ENCODE measurements at regions not wholly inside any gene's neighbourhood (a gene's known extent, or its start where the extent isn't known, plus 50 kb on each side); places are given as distances from the start of the nearest gene placed in this dataset.

DNA sequence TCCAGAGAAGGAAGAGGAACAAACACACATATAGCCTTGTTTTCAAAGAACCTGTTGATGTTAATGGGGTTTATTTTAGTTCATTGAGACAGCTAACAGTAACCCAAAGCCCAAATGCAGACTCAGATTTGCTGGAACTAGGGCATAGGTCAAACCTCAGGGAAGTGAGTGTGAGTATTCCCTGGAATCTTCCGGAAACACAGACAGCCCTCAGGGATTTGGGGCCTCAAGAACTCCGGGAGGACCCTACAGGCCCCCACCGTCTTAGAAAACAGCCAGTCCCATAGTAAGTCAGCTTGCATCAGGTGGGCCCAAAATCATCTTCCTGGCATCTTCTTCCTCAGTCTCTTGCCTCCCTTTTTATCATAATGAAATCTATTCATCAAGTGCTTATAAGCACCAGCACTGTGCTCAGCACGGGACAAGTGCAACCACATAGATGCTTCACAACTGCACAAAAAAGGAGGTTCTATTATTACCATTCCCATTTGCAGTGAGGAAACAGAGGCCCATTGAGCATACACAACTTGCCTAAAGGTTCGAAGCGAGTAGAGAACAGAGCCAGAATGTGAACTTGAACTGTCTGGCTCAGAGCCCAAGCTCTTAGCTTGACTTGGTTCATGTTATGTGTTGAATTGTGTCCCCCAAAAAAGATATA is 50.2 kb upstream of the BCL11A start:
- DNase-seq (ENCODE audit: low spot score in 2 of 2) (no peak), FAIRE-seq (no peak)

DNA sequence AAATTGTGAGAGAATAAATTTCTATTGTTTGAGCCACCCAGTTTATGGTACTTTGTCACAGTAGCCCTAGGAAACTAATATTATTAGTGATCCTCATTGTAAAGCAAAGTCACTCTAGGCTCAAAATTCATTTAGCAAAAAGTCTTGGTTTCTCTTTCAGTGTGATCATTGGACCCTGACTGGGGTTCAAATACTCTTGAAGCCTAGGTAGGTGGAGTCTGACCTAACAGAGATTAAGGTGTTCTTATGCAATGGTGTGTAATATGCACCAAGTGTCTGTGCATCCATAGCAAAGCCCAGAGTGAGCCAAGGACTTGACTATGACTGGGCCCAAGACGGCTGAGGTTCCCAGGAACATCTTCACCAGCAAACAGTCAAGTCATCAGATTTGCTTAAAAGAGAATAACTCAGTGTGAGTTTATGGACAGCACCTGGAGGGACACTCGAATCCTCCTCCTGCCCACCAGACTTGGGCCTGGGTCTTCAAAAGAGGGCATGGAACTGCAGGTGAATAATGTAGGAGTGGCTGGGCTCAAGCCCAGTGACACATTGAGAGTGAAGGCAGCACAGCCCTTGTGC is 51.1 kb upstream of the BCL11A start:
- DNase-seq (ENCODE audit: low spot score in 2 of 2) (no peak), FAIRE-seq (no peak)

DNA sequence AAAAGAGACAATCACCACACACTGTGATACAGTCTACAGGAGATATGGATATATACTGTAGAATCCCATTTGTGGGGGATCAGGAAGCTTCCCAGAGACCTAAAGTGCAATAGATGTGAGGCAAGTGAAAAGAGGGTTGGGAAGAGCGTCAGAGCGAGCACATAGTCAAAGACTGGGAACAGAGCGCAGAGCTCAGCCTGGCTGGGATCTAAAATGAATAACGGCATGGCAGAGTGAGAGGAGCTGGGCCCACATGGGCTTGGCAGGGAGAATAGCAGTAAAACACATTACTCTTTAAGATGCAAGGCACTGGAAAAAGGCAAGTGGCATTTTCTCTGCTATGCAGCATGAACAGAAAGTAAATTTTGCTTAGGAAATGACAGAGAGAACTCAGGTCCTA is 52.4 kb upstream of the BCL11A start:
- DNase-seq (ENCODE audit: low spot score in 2 of 2), result no peak

DNA sequence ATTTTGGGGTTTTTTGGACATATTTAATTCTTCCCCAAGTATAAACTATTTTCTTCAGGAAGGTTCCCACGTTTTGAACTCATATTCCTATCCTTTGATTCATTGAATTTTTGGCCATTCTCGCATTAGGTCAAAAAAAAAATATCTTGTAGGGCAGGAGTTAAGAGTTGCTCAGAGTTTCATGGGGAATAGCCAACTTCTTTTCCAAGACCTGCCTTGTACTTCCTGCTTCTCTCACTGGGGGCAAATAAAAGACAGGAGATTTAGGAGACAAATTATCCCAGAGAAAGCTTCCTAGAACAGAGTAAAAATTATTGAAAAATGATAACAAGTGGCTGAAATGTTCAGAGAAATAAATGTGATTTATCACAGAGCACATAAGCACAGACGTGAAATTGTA is 55.2 kb upstream of the BCL11A start:
- no peak for DNase-seq (ENCODE audit: low spot score in 2 of 2)
- FAIRE-seq, result no peak

More for the DNA sequence above, 52.4 kb upstream of the BCL11A start:
- no peak for FAIRE-seq

DNA sequence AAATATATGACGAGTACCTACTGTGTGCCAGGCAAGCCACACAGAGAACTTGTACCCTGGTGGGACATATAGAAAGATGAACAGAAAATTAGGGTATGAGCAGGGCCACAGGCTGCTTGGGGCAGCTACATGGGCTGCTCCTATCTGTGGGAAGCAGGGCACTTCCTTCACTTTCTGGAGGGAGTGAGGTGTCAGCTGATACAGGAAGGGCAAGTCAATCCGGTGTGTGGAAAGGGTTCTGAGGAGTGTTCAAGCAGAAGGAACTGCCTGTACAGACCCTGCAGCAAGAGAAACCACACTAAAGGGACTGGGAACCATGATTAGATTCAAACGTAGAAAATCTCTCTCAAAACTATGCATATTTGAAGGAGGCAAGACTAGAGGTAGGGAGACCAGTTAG is 58.6 kb upstream of the BCL11A start:
- FAIRE-seq (no peak), DNase-seq (ENCODE audit: low spot score in 2 of 2) (no peak)

DNA sequence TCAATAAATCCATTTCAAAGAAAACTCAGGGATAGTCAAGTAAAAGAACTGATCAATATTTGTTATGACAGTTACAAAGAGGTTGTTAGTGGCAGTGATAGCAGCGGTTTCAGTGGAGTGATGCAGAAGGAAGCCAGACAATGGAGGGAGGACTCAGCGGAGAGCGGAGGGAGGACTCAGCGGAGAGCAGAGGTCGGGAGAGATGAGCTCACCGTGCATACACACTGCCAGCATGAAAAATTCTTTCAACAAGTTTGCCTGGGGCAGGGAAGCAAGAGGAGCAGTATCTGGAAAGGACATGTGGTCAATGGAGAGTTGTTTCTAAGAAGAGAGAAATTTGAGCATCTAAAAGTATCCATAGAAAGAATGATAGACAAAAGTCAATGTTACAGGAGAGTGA is 60.9 kb upstream of the BCL11A start:
- FAIRE-seq (no peak), DNase-seq (ENCODE audit: low spot score in 2 of 2) (no peak)

DNA sequence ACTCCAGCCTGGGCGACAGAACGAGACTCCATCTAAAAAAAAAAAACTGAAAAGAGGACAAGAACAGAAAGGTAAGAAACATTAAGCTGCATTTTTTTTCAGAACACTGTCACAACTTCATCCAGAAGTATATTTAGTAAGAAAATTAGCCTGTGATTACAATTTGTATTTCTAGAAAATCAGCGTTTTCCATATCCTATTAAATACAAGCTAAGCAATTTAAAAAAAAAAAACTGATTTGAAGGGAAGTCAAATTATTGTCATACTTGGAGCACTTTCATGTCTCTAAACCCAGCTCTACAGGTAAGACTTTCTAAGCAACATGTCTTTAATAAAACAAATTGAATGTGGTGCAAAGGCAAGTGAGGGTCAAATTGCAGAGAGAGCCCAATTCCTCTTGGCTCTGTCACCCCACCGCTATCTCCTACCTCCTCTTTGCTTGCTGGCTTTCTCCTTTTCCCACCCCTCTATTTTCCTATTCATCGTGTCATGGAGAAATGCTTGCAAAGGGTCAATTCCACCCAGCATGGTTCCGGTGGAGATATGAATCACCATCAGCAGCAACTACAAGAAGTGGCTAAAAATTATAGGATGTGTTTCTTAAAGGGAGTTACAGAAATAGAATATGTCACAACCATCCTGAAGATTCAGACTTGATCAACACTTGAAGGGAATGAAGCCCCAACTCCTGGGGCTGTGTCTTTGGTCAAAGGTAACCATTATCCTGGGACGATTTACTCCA is 68.4 kb upstream of the BCL11A start:
- FAIRE-seq, result no peak
- no peak for DNase-seq (ENCODE audit: low spot score in 2 of 2)

DNA sequence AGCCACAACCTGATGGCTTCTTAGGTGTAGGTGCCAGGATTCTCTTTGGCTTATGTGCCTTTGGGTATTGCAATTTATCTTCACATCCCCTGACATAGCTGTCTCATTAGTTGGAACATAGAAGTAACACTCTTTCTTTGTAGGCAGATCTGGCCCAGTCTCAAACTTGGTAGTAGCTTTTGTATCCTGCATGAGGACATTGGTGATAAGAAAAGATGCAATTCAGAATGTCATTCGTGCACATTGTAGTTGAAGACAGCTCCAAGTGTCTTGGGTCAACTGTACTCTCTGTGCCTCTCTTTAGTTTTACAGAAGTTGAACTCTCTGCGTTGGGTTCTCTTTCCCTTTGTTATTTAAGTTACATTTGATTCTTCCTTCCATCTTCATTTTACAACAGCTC is 69.6 kb upstream of the BCL11A start:
- no peak for FAIRE-seq
- no peak for DNase-seq (ENCODE audit: low spot score in 2 of 2)

DNA sequence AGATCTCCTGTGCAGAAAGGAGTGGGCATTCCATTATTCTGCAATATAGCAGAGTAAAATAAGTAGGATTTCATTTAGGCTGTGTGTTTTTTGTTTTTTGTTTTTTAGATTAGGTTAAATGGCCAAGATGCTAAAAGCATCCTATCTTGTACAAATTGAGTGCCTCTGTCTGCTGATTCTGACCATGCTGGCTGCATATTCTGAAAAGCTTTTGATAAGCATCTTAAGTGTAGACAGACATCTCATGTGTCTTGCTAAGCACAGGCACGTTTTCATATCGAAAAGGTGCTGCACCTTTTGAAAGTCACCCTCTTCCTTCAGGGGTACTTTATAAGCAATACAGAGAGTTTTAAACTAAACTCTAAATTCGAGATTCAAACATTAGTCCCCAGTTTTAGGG is 74.0 kb upstream of the BCL11A start:
- DNase-seq (ENCODE audit: low spot score in 2 of 2), result no peak
- FAIRE-seq, result no peak

DNA sequence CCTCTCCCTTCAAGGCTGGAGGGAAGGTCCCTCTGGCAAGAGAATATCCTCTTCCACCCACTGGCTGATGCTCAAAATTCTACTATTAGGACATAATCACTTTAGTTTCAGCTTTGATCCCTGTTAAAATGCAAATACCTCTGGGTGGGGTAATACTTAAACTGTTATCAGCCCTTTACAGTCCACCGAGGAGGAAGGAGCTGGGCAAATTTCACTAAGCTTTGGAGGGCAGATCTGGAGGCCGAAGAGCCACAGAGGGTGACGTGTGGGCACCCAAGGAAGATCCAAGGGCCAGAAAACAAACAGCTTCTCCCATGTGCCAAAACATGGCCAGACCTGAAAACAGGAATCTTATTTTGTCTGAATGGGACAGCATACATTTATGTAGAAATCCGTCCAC is 74.6 kb upstream of the BCL11A start:
- DNase-seq (ENCODE audit: low spot score in 2 of 2), result no peak
- FAIRE-seq, result no peak

DNA sequence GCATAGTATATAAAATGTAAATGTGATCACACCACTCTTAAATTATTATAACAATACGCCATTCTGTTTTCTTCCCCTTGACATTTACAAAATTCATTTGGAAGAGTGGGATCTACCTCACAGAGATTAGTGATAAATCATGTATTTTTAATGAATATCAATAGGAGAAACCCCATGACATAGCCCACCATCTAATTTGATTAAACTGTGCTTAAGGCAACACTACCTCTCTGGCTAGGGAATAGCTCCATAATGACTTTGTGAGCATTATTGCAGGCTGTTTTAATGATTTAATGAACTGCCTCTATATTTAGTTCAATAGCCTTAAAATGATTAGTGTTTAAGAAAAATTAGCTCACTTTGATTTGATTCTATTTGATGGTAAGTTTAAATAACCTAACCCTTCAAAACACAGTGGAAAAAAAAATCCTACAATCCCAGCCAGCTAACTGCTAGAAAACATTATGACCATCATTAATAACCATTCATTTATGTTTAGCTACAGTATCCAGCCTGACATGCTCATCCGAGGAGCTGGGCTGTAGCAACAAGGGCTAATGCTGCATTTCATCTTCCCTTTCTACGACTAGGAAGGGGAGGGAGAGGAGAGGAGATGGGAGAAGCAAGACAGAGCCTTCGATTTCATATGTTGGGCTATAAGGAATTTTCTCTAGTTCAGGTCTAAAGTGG is 75.3 kb upstream of the BCL11A start:
- FAIRE-seq (no peak), DNase-seq (ENCODE audit: low spot score in 2 of 2) (no peak)

DNA sequence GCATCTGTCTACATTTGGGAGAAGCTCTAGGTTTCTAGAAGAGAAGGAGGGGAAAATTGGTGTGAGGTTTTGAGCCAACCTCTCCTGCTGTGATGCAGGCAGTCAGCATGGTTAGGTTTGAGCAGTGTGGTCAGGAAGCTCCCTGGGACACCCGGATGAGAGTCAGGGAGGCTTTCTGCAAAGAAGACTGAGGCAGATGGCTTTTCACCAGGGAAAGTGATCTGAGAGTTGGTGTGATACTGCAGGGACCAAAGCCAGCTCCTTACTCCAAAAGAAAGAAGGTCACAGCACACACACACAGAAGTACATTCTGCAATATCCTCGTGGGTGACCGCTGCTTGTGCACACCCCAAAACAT is 75.8 kb upstream of the BCL11A start:
- no peak for DNase-seq (ENCODE audit: low spot score in 2 of 2)
- no peak for FAIRE-seq

DNA sequence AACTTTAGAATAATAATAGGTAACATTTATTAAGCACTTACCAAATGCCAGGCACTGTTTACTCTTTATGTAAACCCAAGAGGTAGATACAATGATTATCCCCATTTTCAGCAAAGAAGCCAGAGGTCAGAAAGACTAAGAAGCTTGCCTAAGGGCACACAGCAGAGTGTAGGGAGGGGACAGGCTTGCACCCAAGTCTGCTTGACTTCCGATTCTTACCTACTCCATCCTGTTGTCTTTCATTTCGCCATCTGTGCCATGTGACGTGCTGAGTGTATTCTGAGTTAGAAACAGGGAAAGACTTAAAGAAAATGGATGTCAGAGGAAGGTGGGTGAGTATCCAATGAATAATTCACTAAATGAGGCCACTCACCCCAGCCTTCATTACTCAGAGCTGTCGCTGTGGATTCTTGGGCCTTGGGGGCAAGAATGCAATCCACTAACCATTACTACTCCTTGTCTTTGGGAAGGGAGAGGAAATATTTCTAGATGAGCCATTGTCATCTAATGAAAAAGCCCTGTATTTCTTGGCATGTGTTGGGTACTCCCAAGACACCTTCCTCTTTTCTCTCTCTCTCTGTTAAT is 76.4 kb upstream of the BCL11A start:
- FAIRE-seq (no peak), DNase-seq (ENCODE audit: low spot score in 2 of 2) (no peak)

DNA sequence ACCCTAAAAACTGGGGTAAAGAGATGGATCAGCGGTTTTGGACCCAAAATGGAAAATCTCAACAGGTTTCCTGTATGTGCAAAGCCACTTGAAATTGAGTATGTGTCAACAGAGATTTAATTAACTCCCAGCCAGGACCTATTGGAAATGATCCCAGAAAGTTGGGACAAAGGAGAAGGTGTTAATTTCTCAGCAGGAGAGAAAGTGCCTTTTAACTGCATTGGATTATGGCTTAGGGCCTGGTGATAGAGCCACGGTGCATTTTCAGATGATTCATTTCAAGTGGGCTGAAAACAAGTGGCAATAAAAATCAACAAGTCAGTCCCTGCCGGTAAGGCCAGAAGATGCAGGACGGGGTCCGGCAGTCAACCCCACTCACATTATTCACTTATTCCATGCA is 80.2 kb upstream of the BCL11A start:
- no peak for DNase-seq (ENCODE audit: low spot score in 2 of 2)

DNA sequence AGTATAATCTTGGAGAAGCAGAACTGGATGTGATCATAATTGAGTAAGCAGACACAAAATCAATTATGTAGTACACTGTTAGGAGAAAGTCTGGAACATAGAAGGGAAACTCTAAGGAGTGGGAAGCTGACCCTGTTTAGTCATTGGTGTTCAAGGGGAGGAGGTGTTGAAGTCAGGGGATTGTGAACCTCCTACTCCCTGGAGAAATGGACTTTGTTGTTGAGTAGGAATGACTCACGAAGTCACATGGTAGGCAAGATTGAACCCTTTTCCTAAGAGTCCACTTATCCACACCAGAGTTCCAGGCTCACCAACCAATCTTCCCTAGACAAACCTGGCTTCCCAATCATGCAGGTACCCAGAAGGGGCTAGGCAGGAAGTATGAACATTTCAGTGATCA is 81.0 kb upstream of the BCL11A start:
- DNase-seq (ENCODE audit: low spot score in 2 of 2) (no peak), FAIRE-seq (no peak)

More for the DNA sequence above, 80.2 kb upstream of the BCL11A start:
- FAIRE-seq, result no peak

DNA sequence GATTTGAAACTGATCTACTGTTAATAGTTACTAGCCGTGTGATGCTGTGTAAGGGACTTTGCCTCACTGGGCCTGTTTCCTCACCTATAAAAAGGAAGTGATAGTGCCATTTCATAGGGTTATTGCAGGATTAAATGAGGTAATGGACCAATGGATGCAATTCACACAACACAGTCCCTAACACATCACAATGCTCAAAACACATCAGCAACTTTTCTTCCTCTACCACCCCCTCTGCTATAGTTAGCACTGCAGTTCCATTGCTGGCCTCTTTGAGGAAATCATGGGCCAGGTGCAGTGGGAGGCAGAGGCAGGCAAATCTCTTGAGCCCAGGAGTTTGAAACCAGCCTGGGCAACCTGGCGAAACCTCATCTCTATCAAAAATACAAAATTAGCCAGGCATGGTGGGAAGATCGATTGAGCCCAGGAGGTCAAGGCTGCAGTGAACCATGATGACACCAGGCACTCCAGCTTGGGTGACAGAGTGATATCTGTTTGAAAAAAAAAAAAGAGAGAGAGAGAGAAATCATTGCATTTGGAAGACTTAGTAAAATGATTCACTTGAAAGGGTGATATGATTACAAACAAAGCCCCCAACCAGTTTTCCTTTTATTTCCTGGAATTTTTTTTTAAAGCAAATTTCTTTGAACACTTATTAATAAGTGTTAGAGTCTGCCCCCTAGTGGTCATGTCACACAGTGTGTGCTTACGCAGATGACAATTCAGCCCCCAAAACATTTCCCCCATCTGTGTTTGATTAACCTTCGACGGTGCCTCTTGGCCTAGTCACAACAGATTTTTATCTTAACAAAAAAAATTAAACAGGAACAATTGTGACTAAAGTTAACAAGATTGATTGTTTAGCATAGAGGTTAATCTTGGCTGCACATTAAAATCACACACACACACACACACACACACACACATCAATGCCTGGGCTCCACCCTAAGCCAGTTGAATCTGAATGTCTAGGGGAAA is 88.6 kb upstream of the BCL11A start:
- FAIRE-seq, result no peak
- DNase-seq (ENCODE audit: low spot score in 2 of 2), result no peak

DNA sequence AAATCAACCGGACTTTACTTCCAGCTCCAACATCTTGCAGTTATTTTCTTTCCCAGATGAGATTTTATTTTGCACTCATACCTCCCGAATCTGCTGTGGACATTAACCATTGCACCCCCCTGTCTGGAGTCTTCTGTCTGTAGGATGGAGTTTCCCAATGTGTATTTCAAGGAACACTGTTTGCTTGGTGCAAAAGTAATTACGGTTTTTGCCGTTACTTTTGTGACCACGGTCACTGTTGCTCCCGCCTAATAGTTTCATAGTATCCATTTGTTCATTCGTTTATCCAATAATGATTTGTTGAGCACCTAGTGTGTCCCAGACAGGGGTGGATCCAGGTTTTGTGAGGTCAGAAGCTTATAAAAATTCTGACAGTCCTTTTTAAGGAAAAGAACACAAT is 90.3 kb upstream of the BCL11A start:
- FAIRE-seq, result no peak
- no peak for DNase-seq (ENCODE audit: low spot score in 2 of 2)

DNA sequence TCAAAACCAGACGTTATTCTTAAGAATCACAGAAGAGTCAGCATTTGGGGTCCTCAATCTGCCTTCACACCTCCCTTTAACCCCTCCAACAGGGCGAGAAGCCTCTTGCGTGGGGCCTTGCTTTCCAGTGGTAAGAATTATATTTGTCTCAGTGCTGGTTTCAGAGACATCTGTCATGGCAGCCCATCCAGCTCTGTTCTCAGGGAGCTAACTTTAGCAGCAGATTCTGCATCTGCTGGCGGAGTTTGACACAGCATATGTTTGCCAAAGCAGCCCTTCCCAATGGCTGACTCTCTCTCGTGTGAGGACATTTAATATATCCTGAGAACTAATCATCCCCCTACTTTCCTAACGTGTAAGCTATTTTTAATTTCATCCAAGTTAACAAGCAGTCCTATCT is 91.5 kb upstream of the BCL11A start:
- no peak for FAIRE-seq
- no peak for DNase-seq (ENCODE audit: low spot score in 2 of 2)

DNA sequence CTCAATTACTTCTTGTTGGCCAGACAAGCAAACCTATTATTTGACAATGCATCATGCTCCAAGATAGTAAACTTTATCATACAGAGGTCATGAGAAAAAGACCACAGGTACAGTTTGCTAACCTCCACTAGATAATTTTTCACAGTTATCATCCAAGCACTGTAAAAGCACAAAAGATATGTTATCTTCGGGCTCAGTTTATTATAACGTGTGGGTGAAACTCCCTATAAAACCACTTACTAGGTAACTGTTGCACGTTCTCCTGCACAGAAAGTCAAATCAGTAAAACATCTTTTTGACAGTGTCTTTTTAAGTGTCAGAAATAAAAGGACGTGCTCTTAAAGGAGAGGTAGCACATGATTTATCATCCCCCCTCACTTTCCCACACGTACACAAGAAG is 94.7 kb upstream of the BCL11A start:
- FAIRE-seq, result no peak

DNA sequence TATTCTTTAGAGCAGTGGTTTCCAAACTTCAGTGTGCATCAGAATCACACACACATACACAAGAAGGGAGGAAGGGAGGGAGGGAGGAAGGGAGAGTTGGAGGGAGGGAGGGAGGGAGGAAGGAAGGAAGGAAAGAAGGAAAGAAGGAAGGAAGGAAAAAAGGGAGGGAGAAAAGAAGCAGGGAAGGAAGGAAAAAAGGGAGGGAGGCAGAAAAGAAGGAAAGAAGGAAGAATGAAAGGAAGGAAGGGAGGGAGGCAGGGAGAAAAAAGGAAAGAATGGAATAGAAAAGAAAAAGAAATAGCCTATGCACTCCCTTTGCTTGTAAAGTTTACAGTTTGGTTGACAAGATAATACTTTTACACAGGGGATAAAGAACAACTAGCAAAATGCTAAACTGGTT is 96.3 kb upstream of the BCL11A start:
- no peak for FAIRE-seq
- no peak for DNase-seq (ENCODE audit: low spot score in 2 of 2)

More for the DNA sequence above, 94.7 kb upstream of the BCL11A start:
- no peak for DNase-seq (ENCODE audit: low spot score in 2 of 2)

Data from frontal cortex (tissue), 3 donors.